HCT116 (cell line): ENCODE measurements at regions not wholly inside any gene's neighbourhood (a gene's known extent, or its start where the extent isn't known, plus 50 kb on each side); places are given as distances from the start of the nearest gene placed in this dataset.

ENCODE experiments used
- ATAC-seq: fragments of 200-7000 bp; cut with Tn5 transposase; 2 replicates; pipeline ENCODE4 v1.9.1; 2020; ENCODE audit warnings: mild to moderate bottlenecking, moderate library complexity
- BruUV-seq: library from RNA; stranded (reverse); fragments of 400-500 nt; replicated peaks from 2 replicates; lab custom pipeline; 2021; lab: Mats Ljungman, UMichigan
- CTCF ChIA-PET: fragments of 300-600 bp; sonication (Branson Sonifier 250); formaldehyde crosslinking; loops from one replicate; lab custom pipeline; 2021; ENCODE audit warnings: antibody characterized with exemption; lab: Charles Lee
- POLR2A ChIA-PET: fragments of 300-600, 350-600 bp; sonication (Branson Sonifier 250); formaldehyde crosslinking; loops from one replicate; lab custom pipeline; 2021; ENCODE audit warnings: antibody characterized with exemption; lab: Charles Lee
- RAD21 ChIA-PET, 2 experiments: fragments of 300-600 bp; sonication (Branson Sonifier 250); formaldehyde crosslinking; loops; one replicate each; lab custom pipeline; 2023; ENCODE audit warnings: low total read pairs in 2 of 2; ENCODE audit not compliant: uncharacterized antibody in 2 of 2, unreplicated experiment in 2 of 2, low non-redundant PET in 1 of 2; lab: Charles Lee
- DNase-seq: peaks from one replicate; pipeline ENCODE4 v3.0.0-alpha.2; 2010; ENCODE audit warnings: low read depth, low spot score
- H2AFZ ChIP-seq: fragments of 200-600 bp; shearing (Covaris generic), sonication (generic); 2 replicates; pipeline ENCODE4 v1.6.1; 2017; ENCODE audit warnings: low read depth, mixed run types, mixed read lengths, antibody characterized with exemption, low read length; ENCODE audit not compliant: poor library complexity, severe bottlenecking
- H3K27ac ChIP-seq: 2 replicates; pipeline ENCODE4 v1.5.1; 2012; ENCODE audit warnings: low read depth, low read length
- H3K27me3 ChIP-seq: fragments of 200-600 bp; sonication (generic); 2 replicates; pipeline ENCODE4 v1.6.1; 2016; ENCODE audit warnings: mixed run types, low read length, mixed read lengths; ENCODE audit not compliant: insufficient read depth
- H3K36me3 ChIP-seq, 2 experiments: fragments of 200-500 bp in 1 of 2; fragments of 200-600 bp in 1 of 2; sonication (Bioruptor generic) in 1 of 2; sonication (generic) in 1 of 2; 2 replicates each; pipeline versions ENCODE4 v1.5.1 to v1.6.1; 2014 to 2016; ENCODE audit warnings: low read length in 2 of 2, inconsistent platforms in 1 of 2, mixed read lengths in 1 of 2, mixed run types in 1 of 2; ENCODE audit not compliant: insufficient read depth in 2 of 2, control insufficient read depth in 1 of 2
- H3K4me1 ChIP-seq, 2 experiments: fragments of 200-600 bp in 1 of 2; sonication (generic) in 1 of 2; 2 replicates each; pipeline versions ENCODE4 v1.5.1 to v1.6.1; 2012 to 2017; ENCODE audit warnings: low read length in 2 of 2, inconsistent platforms in 1 of 2, mild to moderate bottlenecking in 1 of 2, mixed read lengths in 1 of 2, mixed run types in 1 of 2, moderate library complexity in 1 of 2; ENCODE audit not compliant: insufficient read depth in 2 of 2, control insufficient read depth in 1 of 2
- H3K4me2 ChIP-seq: fragments of 200-600 bp; sonication (generic); 2 replicates; pipeline ENCODE4 v1.6.1; 2017; ENCODE audit warnings: mixed run types, low read length, mixed read lengths
- H3K4me3 ChIP-seq, 2 experiments: fragments of 200-600 bp in 1 of 2; sonication (generic) in 1 of 2; replicated peaks in 1 of 2; 2 replicates each; pipeline ENCODE4 v1.5.1; 2011 to 2016; ENCODE audit warnings: low read length in 2 of 2, control low read depth in 1 of 2, low read depth in 1 of 2, mild to moderate bottlenecking in 1 of 2, mixed read lengths in 1 of 2, mixed run types in 1 of 2
- H3K79me2 ChIP-seq: fragments of 200-600 bp; sonication (generic); 2 replicates; pipeline ENCODE4 v1.6.1; 2017; ENCODE audit warnings: mild to moderate bottlenecking, mixed run types, low read length, moderate library complexity, mixed read lengths; ENCODE audit not compliant: insufficient read depth
- H3K9ac ChIP-seq: fragments of 200-600 bp; sonication (generic); 2 replicates; pipeline ENCODE4 v1.6.1; 2016; ENCODE audit warnings: low read length, mixed read lengths
- H3K9me2 ChIP-seq: fragments of 200-600 bp; sonication (generic), shearing (Covaris generic); 2 replicates; pipeline ENCODE4 v1.6.1; 2017; ENCODE audit warnings: mixed run types, mild to moderate bottlenecking, moderate library complexity; ENCODE audit not compliant: insufficient read depth
- H3K9me3 ChIP-seq, 2 experiments: fragments of 200-500 bp in 1 of 2; fragments of 200-600 bp in 1 of 2; sonication (Bioruptor generic) in 1 of 2; sonication (generic) in 1 of 2; 2 replicates each; pipeline ENCODE4 v1.6.1; 2014 to 2017; ENCODE audit warnings: low read length in 2 of 2, mixed read lengths in 2 of 2, inconsistent platforms in 1 of 2, low read depth in 1 of 2, mild to moderate bottlenecking in 1 of 2, mixed run types in 1 of 2, moderate library complexity in 1 of 2; ENCODE audit not compliant: control insufficient read depth in 1 of 2, insufficient read depth in 1 of 2
- H4K20me1 ChIP-seq: fragments of 200-600 bp; sonication (generic), shearing (Covaris generic); 2 replicates; pipeline ENCODE4 v1.6.1; 2017; ENCODE audit warnings: mixed run types, mild to moderate bottlenecking, moderate library complexity; ENCODE audit not compliant: insufficient read depth
- CBX3 ChIP-seq: IDR thresholded peaks from 2 replicates; pipeline ENCODE4 v1.6.1; 2012; ENCODE audit warnings: low read depth
- ELF1 ChIP-seq: IDR thresholded peaks from 2 replicates; pipeline ENCODE4 v1.6.1; 2012; ENCODE audit warnings: low read depth, borderline replicate concordance
- EZH2 ChIP-seq: fragments of 200-600 bp; sonication (generic); IDR thresholded peaks from 2 replicates; pipeline ENCODE4 v1.6.1; 2017; ENCODE audit warnings: antibody characterized with exemption, mixed run types
- EZH2phosphoT487 ChIP-seq: fragments of 200-600 bp; IDR thresholded peaks from 2 replicates; pipeline ENCODE4 v1.6.1; 2018; ENCODE audit warnings: antibody characterized with exemption, borderline replicate concordance
- FOSL1 ChIP-seq: IDR thresholded peaks from 2 replicates; pipeline ENCODE4 v1.6.1; 2012; ENCODE audit warnings: low read depth
- JUND ChIP-seq: IDR thresholded peaks from 2 replicates; pipeline ENCODE4 v1.6.1; 2012
- POLR2A ChIP-seq: IDR thresholded peaks from 2 replicates; pipeline ENCODE4 v1.7.0; 2011; ENCODE audit warnings: borderline replicate concordance; ENCODE audit not compliant: insufficient read depth, insufficient read length; ENCODE audit errors: extremely low read depth
- RAD21 ChIP-seq: IDR thresholded peaks from 2 replicates; pipeline ENCODE4 v1.6.1; 2012; ENCODE audit warnings: low read depth, mild to moderate bottlenecking
- SIN3A ChIP-seq: IDR thresholded peaks from 2 replicates; pipeline ENCODE4 v1.6.1; 2012; ENCODE audit warnings: low read depth
- SP1 ChIP-seq: IDR thresholded peaks from 2 replicates; pipeline ENCODE4 v1.6.1; 2012; ENCODE audit warnings: low read depth
- TCF7L2 ChIP-seq: IDR thresholded peaks from 2 replicates; pipeline ENCODE4 v1.7.0; 2011; ENCODE audit warnings: borderline replicate concordance, inconsistent platforms; ENCODE audit not compliant: insufficient read depth, insufficient read length; ENCODE audit errors: extremely low read depth
- YY1 ChIP-seq: IDR thresholded peaks from 2 replicates; pipeline ENCODE4 v1.6.1; 2011; ENCODE audit warnings: low read length, low read depth, moderate library complexity, mild to moderate bottlenecking; ENCODE audit not compliant: insufficient replicate concordance; ENCODE audit errors: extremely low read depth
- ZBTB33 ChIP-seq: IDR thresholded peaks from 2 replicates; pipeline ENCODE4 v1.6.1; 2011; ENCODE audit warnings: mild to moderate bottlenecking, low read length, moderate library complexity; ENCODE audit not compliant: insufficient replicate concordance; ENCODE audit errors: extremely low read depth
- intact Hi-C: fragments of 100-400 bp; cut with micrococcal nuclease; formaldehyde crosslinking; loops from 2 replicates; pipeline ENCODE4 v1.10.0; 2022
- TF ChIP-seq, protein P1 (sequence below), 3 experiments: fragments of 200-600 bp in 1 of 3; sonication (generic) in 1 of 3; IDR thresholded peaks in 2 of 3; conservative IDR thresholded peaks in 1 of 3; 2 replicates each; pipeline ENCODE4 v1.5.1; 2012 to 2017; ENCODE audit warnings: low read depth in 2 of 3, low read length in 2 of 3, antibody characterized with exemption in 1 of 3, borderline replicate concordance in 1 of 3, control low read depth in 1 of 3, mild to moderate bottlenecking in 1 of 3, mixed read lengths in 1 of 3, mixed run types in 1 of 3, moderate library complexity in 1 of 3; ENCODE audit not compliant: insufficient read depth in 1 of 3

- Histone ChIP-seq H3K9ac (no peak overlapping the region), H3K9me3 (no peaks in the 10 kb centered on the region), H3K9me2 (no peaks in the 10 kb centered on the region), H3K4me3 (no peak overlapping the region), H3K27me3 (peaks cover 56% of the 10 kb centered on the region), H3K36me3 (no peaks in the 10 kb centered on the region), H4K20me1 (no peaks in the 10 kb centered on the region), H3K4me2 (no peak overlapping the region), H2AFZ (no peak overlapping the region), H3K4me1 (no peaks in the 10 kb centered on the region), H3K27ac (no peak overlapping the region), H3K79me2 (no peaks in the 10 kb centered on the region)
- ATAC-seq (no peak), DNase-seq (no peak)
- ChIA-PET RAD21 (no interaction called here), CTCF (no interaction called here), POLR2A (no interaction called here)
- TF ChIP-seq EZH2 (no peak), CBX3 (no peak), SIN3A (no peak), YY1 (no peak), TCF7L2 (no peak), SP1 (no peak), EZH2phosphoT487 (no peak), FOSL1 (no peak), ZBTB33 (no peak), POLR2A (no peak), RAD21 (no peak), JUND (no peak), ELF1 (no peak)
- TF ChIP-seq, protein P1, sequence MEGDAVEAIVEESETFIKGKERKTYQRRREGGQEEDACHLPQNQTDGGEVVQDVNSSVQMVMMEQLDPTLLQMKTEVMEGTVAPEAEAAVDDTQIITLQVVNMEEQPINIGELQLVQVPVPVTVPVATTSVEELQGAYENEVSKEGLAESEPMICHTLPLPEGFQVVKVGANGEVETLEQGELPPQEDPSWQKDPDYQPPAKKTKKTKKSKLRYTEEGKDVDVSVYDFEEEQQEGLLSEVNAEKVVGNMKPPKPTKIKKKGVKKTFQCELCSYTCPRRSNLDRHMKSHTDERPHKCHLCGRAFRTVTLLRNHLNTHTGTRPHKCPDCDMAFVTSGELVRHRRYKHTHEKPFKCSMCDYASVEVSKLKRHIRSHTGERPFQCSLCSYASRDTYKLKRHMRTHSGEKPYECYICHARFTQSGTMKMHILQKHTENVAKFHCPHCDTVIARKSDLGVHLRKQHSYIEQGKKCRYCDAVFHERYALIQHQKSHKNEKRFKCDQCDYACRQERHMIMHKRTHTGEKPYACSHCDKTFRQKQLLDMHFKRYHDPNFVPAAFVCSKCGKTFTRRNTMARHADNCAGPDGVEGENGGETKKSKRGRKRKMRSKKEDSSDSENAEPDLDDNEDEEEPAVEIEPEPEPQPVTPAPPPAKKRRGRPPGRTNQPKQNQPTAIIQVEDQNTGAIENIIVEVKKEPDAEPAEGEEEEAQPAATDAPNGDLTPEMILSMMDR (IDR thresholded peaks at IDR 0.05 in 2 of 3, conservative IDR thresholded peaks at IDR 0.05 in 1 of 3; ENCODE audit: borderline replicate concordance in 1 of 3, insufficient read depth in 1 of 3, low read depth in 2 of 3, low read length in 2 of 3) = no peak
- BruUV-seq = no TSS peak
- intact Hi-C loops = no loop called here
These were observed 88.7 kb downstream of the PALM2AKAP2 start for GRCh38 chr9:109868722-109869121.
